Large intestine (tissue), 3 donors: ENCODE measurements at regions not wholly inside any gene's neighbourhood (a gene's known extent, or its start where the extent isn't known, plus 50 kb on each side); places are given as distances from the start of the nearest gene placed in this dataset.

Source experiments
- DNase-seq, 2 donors: peaks; one replicate each; pipeline versions ENCODE4 v3.0.0 to v3.0.0-alpha.2; 2013
- H3K27ac ChIP-seq: one replicate; pipeline ENCODE4 v1.5.1; 2013; ENCODE audit warnings: low read length
- H3K27me3 ChIP-seq: 2 replicates; pipeline ENCODE4 v1.6.1; 2013; ENCODE audit warnings: low read length; ENCODE audit not compliant: control insufficient read depth, insufficient read depth
- H3K36me3 ChIP-seq: 2 replicates; pipeline ENCODE4 v1.6.1; 2013; ENCODE audit warnings: low read length; ENCODE audit not compliant: control insufficient read depth, insufficient read depth
- H3K4me1 ChIP-seq: one replicate; pipeline ENCODE4 v1.6.1; 2013; ENCODE audit warnings: low read length; ENCODE audit not compliant: control insufficient read depth, insufficient read depth
- H3K4me3 ChIP-seq: one replicate; pipeline ENCODE4 v1.5.1; 2013; ENCODE audit warnings: low read length
- H3K9me3 ChIP-seq: one replicate; pipeline ENCODE4 v1.6.1; 2013; ENCODE audit warnings: mild to moderate bottlenecking, low read depth, low read length, moderate library complexity; ENCODE audit not compliant: control insufficient read depth
- WGBS: methylation state at CpG from one replicate; pipeline ENCODE4 v1.1.5; 2013; ENCODE audit warnings: low lambda C conversion rate; ENCODE audit not compliant: insufficient coverage; 5-methylcytosine and 5-hydroxymethylcytosine counted together

- H3K4me3 ChIP-seq, result no peak overlapping the region
- no CpG with 5 or more reads among the region's 2 CpGs for WGBS
- no peaks in the 10 kb centered on the region for H3K9me3 ChIP-seq
- H3K4me1 ChIP-seq, result no peaks in the 10 kb centered on the region
- DNase-seq, result no peak
- no peaks in the 10 kb centered on the region for H3K36me3 ChIP-seq
- H3K27me3 ChIP-seq, result peaks cover 6% of the 10 kb centered on the region
- no peak overlapping the region for H3K27ac ChIP-seq
These were observed 296.4 kb downstream of the ACTL7B start for GRCh38 chr9:108559432-108559831.

GRCh38 chr9:108554831-108555230, 301.0 kb downstream of the ACTL7B start:
- Histone ChIP-seq H3K36me3 (no peaks in the 10 kb centered on the region), H3K4me3 (no peak overlapping the region), H3K4me1 (no peaks in the 10 kb centered on the region), H3K27ac (no peak overlapping the region), H3K9me3 (no peaks in the 10 kb centered on the region), H3K27me3 (peaks cover 3% of the 10 kb centered on the region)
- DNase-seq, result no peak
- WGBS, result 100% methylated on average over 1 of the region's 3 CpGs

- H3K27ac ChIP-seq, result no peak overlapping the region
- H3K36me3 ChIP-seq, result no peaks in the 10 kb centered on the region
- no peak for DNase-seq
- H3K4me1 ChIP-seq, result no peaks in the 10 kb centered on the region
- no peaks in the 10 kb centered on the region for H3K9me3 ChIP-seq
- H3K27me3 ChIP-seq, result peaks cover 3% of the 10 kb centered on the region
- WGBS, result no CpG with 5 or more reads among the region's 2 CpGs
- H3K4me3 ChIP-seq, result no peak overlapping the region
These were observed 302.6 kb downstream of the ACTL7B start for GRCh38 chr9:108553111-108553635.

GRCh38 chr9:108552459-108553040, 303.2 kb downstream of the ACTL7B start:
- no peak overlapping the region for H3K4me3 ChIP-seq
- no peaks in the 10 kb centered on the region for H3K4me1 ChIP-seq
- no peaks in the 10 kb centered on the region for H3K9me3 ChIP-seq
- WGBS, result 60% methylated on average over 1 of the region's 7 CpGs
- H3K27me3 ChIP-seq, result no peaks in the 10 kb centered on the region
- H3K36me3 ChIP-seq, result no peaks in the 10 kb centered on the region
- no peak for DNase-seq
- H3K27ac ChIP-seq, result no peak overlapping the region

GRCh38 chr9:108551030-108551841, 304.6 kb downstream of the ACTL7B start:
- no peak for DNase-seq
- Histone ChIP-seq H3K4me3 (no peak overlapping the region), H3K27ac (no peak overlapping the region), H3K9me3 (no peaks in the 10 kb centered on the region), H3K4me1 (no peaks in the 10 kb centered on the region), H3K27me3 (no peaks in the 10 kb centered on the region), H3K36me3 (no peaks in the 10 kb centered on the region)
- WGBS, result 40% methylated on average over 1 of the region's 12 CpGs

- no peak for DNase-seq
- Histone ChIP-seq H3K9me3 (no peaks in the 10 kb centered on the region), H3K27me3 (no peaks in the 10 kb centered on the region), H3K4me1 (no peaks in the 10 kb centered on the region), H3K27ac (no peak overlapping the region), H3K36me3 (no peaks in the 10 kb centered on the region), H3K4me3 (no peak overlapping the region)
- 92% methylated on average over 2 of the region's 4 CpGs for WGBS
These were observed 305.7 kb downstream of the ACTL7B start for GRCh38 chr9:108550106-108550505.

- Histone ChIP-seq H3K4me3 (no peak overlapping the region), H3K27ac (peak overlapping the region; percentile 37), H3K36me3 (no peaks in the 10 kb centered on the region), H3K27me3 (no peaks in the 10 kb centered on the region), H3K9me3 (no peaks in the 10 kb centered on the region), H3K4me1 (no peaks in the 10 kb centered on the region)
- WGBS, result no CpG with 5 or more reads among the region's 3 CpGs
- peak; percentile 63 to 76 for DNase-seq
These were observed 306.6 kb downstream of the ACTL7B start for GRCh38 chr9:108549184-108549583.

GRCh38 chr9:108547411-108548135, 308.2 kb downstream of the ACTL7B start:
- DNase-seq, result no peak
- WGBS, result no CpG with 5 or more reads among the region's 4 CpGs
- no peaks in the 10 kb centered on the region for H3K4me1 ChIP-seq
- H3K27me3 ChIP-seq, result no peaks in the 10 kb centered on the region
- no peaks in the 10 kb centered on the region for H3K36me3 ChIP-seq
- no peak overlapping the region for H3K4me3 ChIP-seq
- no peak overlapping the region for H3K27ac ChIP-seq
- no peaks in the 10 kb centered on the region for H3K9me3 ChIP-seq

- H3K27ac ChIP-seq, result no peak overlapping the region
- peaks cover under 1% of the 10 kb centered on the region for H3K27me3 ChIP-seq
- no peaks in the 10 kb centered on the region for H3K9me3 ChIP-seq
- H3K4me3 ChIP-seq, result no peak overlapping the region
- no peak for DNase-seq
- H3K4me1 ChIP-seq, result no peaks in the 10 kb centered on the region
- WGBS, result no CpG with 5 or more reads among the region's 2 CpGs
- no peaks in the 10 kb centered on the region for H3K36me3 ChIP-seq
These were observed 309.6 kb downstream of the ACTL7B start for GRCh38 chr9:108546215-108546614.

- Histone ChIP-seq H3K36me3 (no peaks in the 10 kb centered on the region), H3K9me3 (no peaks in the 10 kb centered on the region), H3K4me1 (no peaks in the 10 kb centered on the region), H3K27ac (no peak overlapping the region), H3K27me3 (peaks cover 2% of the 10 kb centered on the region), H3K4me3 (no peak overlapping the region)
- no CpG with 5 or more reads among the region's 4 CpGs for WGBS
- DNase-seq, result no peak
These were observed 310.4 kb downstream of the ACTL7B start for GRCh38 chr9:108545436-108545835.
